ENCODE measurements at regions not wholly inside any gene's neighbourhood (a gene's known extent, or its start where the extent isn't known, plus 50 kb on each side); places are given as distances from the start of the nearest gene placed in this dataset.

GRCh38 chr1:199352351-199352750 lies 675.2 kb upstream of the NR5A2 start:
- TF ChIP-seq ZNF362 (tag by site-specific recombination; IDR thresholded peaks at IDR 0.05), result no peak
- TF ChIP-seq CTCF (tag by site-specific recombination; IDR thresholded peaks at IDR 0.05), result no peak
- no peak for TF ChIP-seq ZNF596 (tag by site-specific recombination; IDR thresholded peaks at IDR 0.05)
- TF ChIP-seq SP2 (tag by site-specific recombination; IDR thresholded peaks at IDR 0.05), result no peak

Measured in HEK293 (cell line).